Heart left ventricle (tissue), 16 donors: ENCODE measurements at regions not wholly inside any gene's neighbourhood (a gene's known extent, or its start where the extent isn't known, plus 50 kb on each side); places are given as distances from the start of the nearest gene placed in this dataset.
A peak's percentile ranks its signal among the peaks of the same experiment; 100 is the strongest.
"Not testable (repeated sequence)": the region's sequence is repeated elsewhere in the genome, so short reads cannot be mapped to it uniquely, and the experiment has no call there.

ENCODE experiments used
- ATAC-seq, 4 donors: fragments of 200-7000 bp; cut with Tn5 transposase; one replicate each; pipeline ENCODE4 v1.9.1; 2020 to 2022; ENCODE audit warnings: moderate library complexity in 4 of 4, mild to moderate bottlenecking in 3 of 4, moderate number of reproducible peaks in 1 of 4
- DNase-seq, 5 donors: peaks; one replicate each; pipeline ENCODE4 v3.0.0-alpha.2; 2020
- H3K27ac ChIP-seq, 12 donors: fragments of 200-600 bp; sonication (generic) in 4 of 12; one replicate each; pipeline versions ENCODE4 v1.5.0 to v1.8.0; 2016 to 2022; ENCODE audit warnings: mild to moderate bottlenecking in 2 of 12
- H3K27me3 ChIP-seq, 9 donors: fragments of 200-600 bp; sonication (generic) in 2 of 9; one replicate each; pipeline versions ENCODE4 v1.5.1 to v1.8.0; 2016 to 2022; ENCODE audit warnings: mild to moderate bottlenecking in 3 of 9
- H3K36me3 ChIP-seq, 9 donors: fragments of 200-600 bp; sonication (generic) in 2 of 9; one replicate each; pipeline versions ENCODE4 v1.5.0 to v1.8.0; 2018 to 2022; ENCODE audit warnings: mild to moderate bottlenecking in 2 of 9
- H3K4me1 ChIP-seq, 12 donors: fragments of 200-600 bp; sonication (generic) in 4 of 12; one replicate each; pipeline versions ENCODE4 v1.5.0 to v1.8.0; 2016 to 2022; ENCODE audit warnings: mild to moderate bottlenecking in 3 of 12
- H3K4me3 ChIP-seq, 12 donors: fragments of 200-600 bp; sonication (generic) in 4 of 12; one replicate each; pipeline versions ENCODE4 v1.5.0 to v1.8.0; 2017 to 2022; ENCODE audit warnings: mild to moderate bottlenecking in 9 of 12, moderate library complexity in 4 of 12
- H3K9me3 ChIP-seq, 12 donors: fragments of 200-600 bp; sonication (generic) in 4 of 12; one replicate each; pipeline versions ENCODE4 v1.5.0 to v1.8.0; 2016 to 2022; ENCODE audit warnings: mild to moderate bottlenecking in 1 of 12
- CTCF ChIP-seq, 12 donors: fragments of 200-600 bp; sonication (generic) in 4 of 12; IDR thresholded peaks; one replicate each; pipeline versions ENCODE4 v1.5.0 to v1.8.0; 2018 to 2022; ENCODE audit warnings: antibody characterized with exemption in 12 of 12, mild to moderate bottlenecking in 5 of 12
- POLR2A ChIP-seq, 2 donors: fragments of 450-650 bp; IDR thresholded peaks; one replicate each; pipeline ENCODE4 v1.6.1; 2017; ENCODE audit warnings: antibody characterized with exemption in 2 of 2, mild to moderate bottlenecking in 2 of 2, moderate library complexity in 2 of 2
- WGBS, 4 donors: extraction: QIAGEN DNeasy Blood & Tissue Kit in 2 of 4; methylation state at CpG; one replicate each; pipeline versions ENCODE4 v1.1.5 to v1.1.7; 2013 to 2018; 5-methylcytosine and 5-hydroxymethylcytosine counted together
- intact Hi-C, 10 donors: fragments of 100-400 bp; cut with DNase I; formaldehyde crosslinking; loops; one replicate each; pipeline versions ENCODE4 v1.11.1 to v1.14.2; 2022
- donor health status: ischemic (EF 13 %, LVEDD 7.1; RV severe dilation, severe dysfunction).
- donor health status: healthy with polysubstance abuse.
- donor health status: DM: no; HTN: yes; CAD: no.
- donor health status: DM: no; HTN: no; CAD: no.
- donor health status: ischemic (EF 25% LVEDD 6.9; RV normal size, moderate dysfunction).
- donor health status: ischemic (EF 25% LVEDD 5.7; RV mildly dilated, moderate dysfunction).
- donor health status: healthy.
- donor health status: DM: yes; HTN: yes; CAD: no.
- donor health status: ischemic (EF 35%, LVEDD 5.7; RV mildly dilated, moderate dysfunction).
- donor health status: nonischemic (EF 11% LVEDD 7.7; RV severe dilation, severe dysfunction).
- donor health status: DM: yes; HTN: yes; CAD: no.
- donor health status: PGD.
- donor health status: ischemic (EF 29% LVEDD 5.4; RV normal size, mild dysfunction).
- donor health status: nonischemic (EF 23%, LVEDD 6.1; RV moderate dilation, normal function).

GRCh38 chr11:123338266-123338800 lies 91.7 kb upstream of the GRAMD1B start:
- WGBS, 4 donors = 89 to 95% (median 90%) methylated on average over 6 of the region's 6 CpGs
- intact Hi-C loops = no loop called here

GRCh38 chr11:123334925-123335324 lies 95.1 kb upstream of the GRAMD1B start:
- intact Hi-C loops = no loop called here
- ATAC-seq (no peak), DNase-seq (no peak)
- H3K27ac ChIP-seq = no peak overlapping the region
- no peaks in the 10 kb centered on the region for H3K27me3 ChIP-seq
- H3K4me1 ChIP-seq = peaks cover 0 to 13% (median 3%) of the 10 kb centered on the region in 12 donors
- H3K4me3 ChIP-seq = no peak overlapping the region
- 84 to 87% (median 85%) methylated on average over 4 of the region's 4 CpGs for WGBS, 4 donors
- peaks cover 0 to 4% (median 0%) of the 10 kb centered on the region in 12 donors for H3K9me3 ChIP-seq
- TF ChIP-seq POLR2A (IDR thresholded peaks at IDR 0.05) = no peak
- TF ChIP-seq CTCF (IDR thresholded peaks at IDR 0.05) = no peak
- no peaks in the 10 kb centered on the region for H3K36me3 ChIP-seq

More at GRCh38 chr11:123338266-123338800, 91.7 kb upstream of the GRAMD1B start:
- no peaks in the 10 kb centered on the region for H3K27me3 ChIP-seq
- no peak for TF ChIP-seq POLR2A (IDR thresholded peaks at IDR 0.05)
- DNase-seq = no peak
- peaks cover 0 to 3% (median 0%) of the 10 kb centered on the region in 12 donors for H3K9me3 ChIP-seq
- H3K36me3 ChIP-seq = no peaks in the 10 kb centered on the region
- ATAC-seq = no peak
- H3K4me3 ChIP-seq = no peak overlapping the region
- H3K4me1 ChIP-seq = no peaks in the 10 kb centered on the region
- no peak overlapping the region for H3K27ac ChIP-seq

GRCh38 chr11:123332577-123332976 lies 97.5 kb upstream of the GRAMD1B start:
- intact Hi-C loops, H3K27me3 ChIP-seq, H3K9me3 ChIP-seq, ATAC-seq, DNase-seq, H3K36me3 ChIP-seq, H3K4me3 ChIP-seq, H3K27ac ChIP-seq: not testable (repeated sequence)
- WGBS, 4 donors = 91 to 100% (median 96%) methylated on average over 1 of the region's 1 CpG
- peaks cover 0 to 19% (median 3%) of the 10 kb centered on the region in 12 donors for H3K4me1 ChIP-seq

GRCh38 chr11:123330948-123331347 lies 99.1 kb upstream of the GRAMD1B start:
- DNase-seq (no peak), ATAC-seq (peak; percentile 78 to 97 (median 94))
- TF ChIP-seq POLR2A (IDR thresholded peaks at IDR 0.05) (no peak), CTCF (IDR thresholded peaks at IDR 0.05) (no peak)
- H3K4me3 ChIP-seq = no peak overlapping the region
- intact Hi-C loops = loop anchor here in 1 of 10 donors (2.0 kb wide), 1 partner anchor 28 kb away; no protein-coding TSS in a partner anchor
- peak overlapping the region in 6 of 12 donors; percentile 6 to 51 (median 36) for H3K27ac ChIP-seq
- H3K27me3 ChIP-seq = no peaks in the 10 kb centered on the region
- peaks cover 0 to 4% (median 0%) of the 10 kb centered on the region in 12 donors for H3K9me3 ChIP-seq
- WGBS, 4 donors = 44 to 53% (median 50%) methylated on average over 2 of the region's 2 CpGs
- peaks cover 0 to 19% (median 3%) of the 10 kb centered on the region in 12 donors for H3K4me1 ChIP-seq
- no peaks in the 10 kb centered on the region for H3K36me3 ChIP-seq

- H3K9me3 ChIP-seq = peaks cover 0 to 4% (median 0%) of the 10 kb centered on the region in 12 donors
- 35 to 52% (median 41%) methylated on average over 2 of the region's 2 CpGs for WGBS, 4 donors
- intact Hi-C loops = loop anchor here in 1 of 10 donors (2.0 kb wide), 1 partner anchor 28 kb away; no protein-coding TSS in a partner anchor
- H3K4me3 ChIP-seq = no peak overlapping the region
- H3K36me3 ChIP-seq = no peaks in the 10 kb centered on the region
- H3K27me3 ChIP-seq = no peaks in the 10 kb centered on the region
- ATAC-seq = no peak
- no peak for DNase-seq
- TF ChIP-seq POLR2A (IDR thresholded peaks at IDR 0.05) (no peak), CTCF (IDR thresholded peaks at IDR 0.05) (no peak)
- H3K27ac ChIP-seq = peak overlapping the region in 7 of 12 donors; percentile 6 to 51 (median 35)
- peaks cover 0 to 19% (median 3%) of the 10 kb centered on the region in 12 donors for H3K4me1 ChIP-seq
These were observed 99.6 kb upstream of the GRAMD1B start for GRCh38 chr11:123330471-123330870.
